A549 (cell line): ENCODE measurements at regions not wholly inside any gene's neighbourhood (a gene's known extent, or its start where the extent isn't known, plus 50 kb on each side); places are given as distances from the start of the nearest gene placed in this dataset.

Experiments
- CHD2 ChIP-seq: fragments of 150-350 bp; IDR thresholded peaks from 2 replicates; pipeline ENCODE4 v1.6.1; 2014; ENCODE audit warnings: low read length; ENCODE audit not compliant: partially characterized antibody
- EHMT2 ChIP-seq: fragments of 200-600 bp; sonication (generic); IDR thresholded peaks from 2 replicates; pipeline ENCODE4 v1.6.1; 2016; ENCODE audit warnings: antibody characterized with exemption, low read depth, mild to moderate bottlenecking, moderate library complexity
- EP300 ChIP-seq, 2 experiments: fragments of >200 bp; sonication (Bioruptor Twin); formaldehyde crosslinking; IDR thresholded peaks; 2 replicates in 1 of 2; 3 replicates in 1 of 2; pipeline ENCODE4 v1.6.1; 2016 to 2017
- FOSL2 ChIP-seq, 2 experiments: fragments of 450-650 bp in 1 of 2; fragments of >200 bp in 1 of 2; sonication (Bioruptor Twin) in 1 of 2; formaldehyde crosslinking; IDR thresholded peaks; 2 replicates each; pipeline versions ENCODE4 v1.5.0 to v1.6.1; 2016 to 2020; ENCODE audit warnings: mild to moderate bottlenecking in 1 of 2, moderate library complexity in 1 of 2
- JUNB ChIP-seq: fragments of >200 bp; sonication (Bioruptor Twin); formaldehyde crosslinking; IDR thresholded peaks from 2 replicates; pipeline ENCODE4 v1.6.1; 2016
- MAZ ChIP-seq: fragments of 150-350 bp; IDR thresholded peaks from 2 replicates; pipeline ENCODE4 v1.6.1; 2014; ENCODE audit warnings: antibody characterized with exemption, low read depth, low read length, borderline replicate concordance
- NR3C1 ChIP-seq: fragments of >200 bp; sonication (Bioruptor Twin); formaldehyde crosslinking; IDR thresholded peaks from 3 replicates; pipeline ENCODE4 v1.6.1; 2017
- POLR2A ChIP-seq: IDR thresholded peaks from 2 replicates; pipeline ENCODE4 v1.6.1; 2012; ENCODE audit warnings: mild to moderate bottlenecking, low read length
- SMC3 ChIP-seq: fragments of >200 bp; sonication (Bioruptor Twin); formaldehyde crosslinking; IDR thresholded peaks from 3 replicates; pipeline ENCODE4 v1.6.1; 2018; ENCODE audit warnings: inconsistent platforms
- SREBF2 ChIP-seq: fragments of 450-650 bp; IDR thresholded peaks from 2 replicates; pipeline ENCODE4 v1.6.1; 2014; ENCODE audit warnings: mild to moderate bottlenecking, moderate library complexity
- ZNF302 ChIP-seq: fragments of 250-450 bp; sonication (Bioruptor Pico); IDR thresholded peaks from 2 replicates; pipeline ENCODE4 v1.9.0; 2021; ENCODE audit warnings: inconsistent platforms, mild to moderate bottlenecking, moderate library complexity
- TF ChIP-seq, protein P1 (sequence below): fragments of >200 bp; sonication (Bioruptor Twin); formaldehyde crosslinking; IDR thresholded peaks from 3 replicates; pipeline ENCODE4 v1.5.1; 2016
- TF ChIP-seq, protein P2 (sequence below): fragments of 200-600 bp; sonication (generic); IDR thresholded peaks from 2 replicates; pipeline ENCODE4 v1.6.1; 2016; ENCODE audit warnings: antibody characterized with exemption, mild to moderate bottlenecking, moderate library complexity

DNA sequence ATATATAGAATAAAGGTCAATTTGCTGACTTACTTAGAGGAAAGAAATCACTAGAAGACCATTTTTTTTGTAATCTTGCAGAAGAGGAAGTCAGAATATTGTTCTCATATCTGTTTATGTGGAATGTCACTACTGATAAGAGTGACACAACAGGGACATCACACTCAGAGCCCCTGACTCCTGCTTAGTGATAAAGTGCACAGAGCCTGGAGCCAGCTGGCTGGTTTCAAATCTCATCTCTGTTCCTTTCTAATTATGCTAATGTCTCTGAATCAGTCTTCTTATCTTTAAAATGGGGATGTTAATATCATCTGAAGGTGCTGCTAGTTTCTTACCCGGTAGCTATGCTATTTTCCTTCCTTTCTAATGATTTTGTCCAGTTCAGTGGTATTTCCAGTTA lies 58.6 kb upstream of the LIFR start:
- TF ChIP-seq, protein P1, sequence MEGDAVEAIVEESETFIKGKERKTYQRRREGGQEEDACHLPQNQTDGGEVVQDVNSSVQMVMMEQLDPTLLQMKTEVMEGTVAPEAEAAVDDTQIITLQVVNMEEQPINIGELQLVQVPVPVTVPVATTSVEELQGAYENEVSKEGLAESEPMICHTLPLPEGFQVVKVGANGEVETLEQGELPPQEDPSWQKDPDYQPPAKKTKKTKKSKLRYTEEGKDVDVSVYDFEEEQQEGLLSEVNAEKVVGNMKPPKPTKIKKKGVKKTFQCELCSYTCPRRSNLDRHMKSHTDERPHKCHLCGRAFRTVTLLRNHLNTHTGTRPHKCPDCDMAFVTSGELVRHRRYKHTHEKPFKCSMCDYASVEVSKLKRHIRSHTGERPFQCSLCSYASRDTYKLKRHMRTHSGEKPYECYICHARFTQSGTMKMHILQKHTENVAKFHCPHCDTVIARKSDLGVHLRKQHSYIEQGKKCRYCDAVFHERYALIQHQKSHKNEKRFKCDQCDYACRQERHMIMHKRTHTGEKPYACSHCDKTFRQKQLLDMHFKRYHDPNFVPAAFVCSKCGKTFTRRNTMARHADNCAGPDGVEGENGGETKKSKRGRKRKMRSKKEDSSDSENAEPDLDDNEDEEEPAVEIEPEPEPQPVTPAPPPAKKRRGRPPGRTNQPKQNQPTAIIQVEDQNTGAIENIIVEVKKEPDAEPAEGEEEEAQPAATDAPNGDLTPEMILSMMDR, result no peak
- TF ChIP-seq SMC3, result no peak
- no peak for TF ChIP-seq ZNF302 (CRISPR knock-in tag)
- TF ChIP-seq EP300 (IDR thresholded peaks at IDR 0.05), result no peak
- no peak for TF ChIP-seq NR3C1
- TF ChIP-seq, protein P2, sequence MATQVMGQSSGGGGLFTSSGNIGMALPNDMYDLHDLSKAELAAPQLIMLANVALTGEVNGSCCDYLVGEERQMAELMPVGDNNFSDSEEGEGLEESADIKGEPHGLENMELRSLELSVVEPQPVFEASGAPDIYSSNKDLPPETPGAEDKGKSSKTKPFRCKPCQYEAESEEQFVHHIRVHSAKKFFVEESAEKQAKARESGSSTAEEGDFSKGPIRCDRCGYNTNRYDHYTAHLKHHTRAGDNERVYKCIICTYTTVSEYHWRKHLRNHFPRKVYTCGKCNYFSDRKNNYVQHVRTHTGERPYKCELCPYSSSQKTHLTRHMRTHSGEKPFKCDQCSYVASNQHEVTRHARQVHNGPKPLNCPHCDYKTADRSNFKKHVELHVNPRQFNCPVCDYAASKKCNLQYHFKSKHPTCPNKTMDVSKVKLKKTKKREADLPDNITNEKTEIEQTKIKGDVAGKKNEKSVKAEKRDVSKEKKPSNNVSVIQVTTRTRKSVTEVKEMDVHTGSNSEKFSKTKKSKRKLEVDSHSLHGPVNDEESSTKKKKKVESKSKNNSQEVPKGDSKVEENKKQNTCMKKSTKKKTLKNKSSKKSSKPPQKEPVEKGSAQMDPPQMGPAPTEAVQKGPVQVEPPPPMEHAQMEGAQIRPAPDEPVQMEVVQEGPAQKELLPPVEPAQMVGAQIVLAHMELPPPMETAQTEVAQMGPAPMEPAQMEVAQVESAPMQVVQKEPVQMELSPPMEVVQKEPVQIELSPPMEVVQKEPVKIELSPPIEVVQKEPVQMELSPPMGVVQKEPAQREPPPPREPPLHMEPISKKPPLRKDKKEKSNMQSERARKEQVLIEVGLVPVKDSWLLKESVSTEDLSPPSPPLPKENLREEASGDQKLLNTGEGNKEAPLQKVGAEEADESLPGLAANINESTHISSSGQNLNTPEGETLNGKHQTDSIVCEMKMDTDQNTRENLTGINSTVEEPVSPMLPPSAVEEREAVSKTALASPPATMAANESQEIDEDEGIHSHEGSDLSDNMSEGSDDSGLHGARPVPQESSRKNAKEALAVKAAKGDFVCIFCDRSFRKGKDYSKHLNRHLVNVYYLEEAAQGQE, result no peak
- TF ChIP-seq FOSL2 (IDR thresholded peaks at IDR 0.05), result no peak
- TF ChIP-seq FOSL2 (CRISPR knock-in tag; IDR thresholded peaks at IDR 0.05), result no peak
- no peak for TF ChIP-seq EHMT2
- no peak for TF ChIP-seq JUNB
- TF ChIP-seq POLR2A, result no peak
- no peak for TF ChIP-seq MAZ
- no peak for TF ChIP-seq CHD2
- no peak for TF ChIP-seq SREBF2
